Posterior cingulate gyrus (tissue), 11 donors: ENCODE measurements at regions not wholly inside any gene's neighbourhood (a gene's known extent, or its start where the extent isn't known, plus 50 kb on each side); places are given as distances from the start of the nearest gene placed in this dataset.

Source experiments
- DNase-seq, 10 donors: peaks; one replicate each; pipeline versions ENCODE4 v3.0.0 to v3.0.0-alpha.2; 2020 to 2021; ENCODE audit warnings: mixed read lengths in 3 of 10
- intact Hi-C: fragments of 100-400 bp; cut with DNase I; formaldehyde crosslinking; loops from one replicate; pipeline ENCODE4 v1.15.1; 2023

GRCh38 chr15:59953392-59953883 is 50.7 kb upstream of the FOXB1 start:
- intact Hi-C loops = no loop called here
- no peak for DNase-seq

- intact Hi-C loops = no loop called here
- no peak for DNase-seq
Observed at GRCh38 chr15:59952960-59953359, 51.2 kb upstream of the FOXB1 start.

- DNase-seq = no peak
- intact Hi-C loops = no loop called here
Observed at GRCh38 chr15:59950603-59951388, 53.3 kb upstream of the FOXB1 start.

DNA sequence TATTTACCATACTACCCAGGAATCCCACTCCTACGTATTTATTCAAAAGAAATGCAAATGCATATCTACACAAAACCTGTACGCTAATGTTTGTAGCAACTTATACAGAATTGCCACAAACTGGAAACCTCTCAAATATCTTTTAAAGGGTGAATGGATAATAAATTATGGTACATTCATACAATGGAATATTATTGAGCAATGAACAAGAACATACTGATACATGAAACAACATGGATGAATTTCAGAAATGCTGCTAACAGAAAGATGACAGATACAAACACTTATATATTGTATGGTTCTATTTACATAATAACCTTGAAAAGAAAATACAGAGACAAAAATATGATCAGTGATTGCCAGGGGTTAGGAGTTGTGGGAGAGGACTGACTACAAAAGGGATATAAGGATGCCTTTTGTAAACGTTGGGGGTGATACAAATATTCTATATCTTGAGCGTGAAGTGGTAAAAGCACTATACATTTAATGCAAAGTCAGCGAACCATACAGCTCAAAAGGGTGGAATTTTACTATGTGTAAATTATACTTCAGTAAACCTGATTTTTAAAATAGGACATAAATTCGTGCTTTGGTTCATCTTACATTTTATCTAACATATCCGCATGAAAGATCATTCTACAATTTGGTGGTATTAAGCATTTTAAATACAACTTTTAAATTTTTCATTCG is 55.0 kb upstream of the FOXB1 start:
- intact Hi-C loops = no loop called here
- no peak for DNase-seq

DNA sequence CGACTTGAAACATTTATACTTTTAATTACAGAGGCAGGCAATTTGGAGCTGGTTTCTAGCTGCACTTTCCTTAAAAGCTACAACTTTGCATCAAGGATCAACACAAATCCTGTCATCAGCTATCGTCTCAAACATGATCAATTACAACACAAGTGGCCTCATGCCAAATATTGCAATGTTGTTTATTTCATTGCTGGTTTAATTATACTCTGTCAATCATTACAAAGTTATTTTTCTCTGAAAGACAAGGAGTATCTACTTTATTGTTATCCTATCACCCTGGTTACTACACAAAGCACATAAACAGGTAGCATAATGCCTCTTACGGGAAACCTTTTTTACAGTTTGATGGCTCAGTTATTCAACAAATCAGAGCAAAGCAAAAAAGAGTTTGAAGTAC is 58.0 kb upstream of the FOXB1 start:
- intact Hi-C loops = no loop called here
- DNase-seq = no peak

DNA sequence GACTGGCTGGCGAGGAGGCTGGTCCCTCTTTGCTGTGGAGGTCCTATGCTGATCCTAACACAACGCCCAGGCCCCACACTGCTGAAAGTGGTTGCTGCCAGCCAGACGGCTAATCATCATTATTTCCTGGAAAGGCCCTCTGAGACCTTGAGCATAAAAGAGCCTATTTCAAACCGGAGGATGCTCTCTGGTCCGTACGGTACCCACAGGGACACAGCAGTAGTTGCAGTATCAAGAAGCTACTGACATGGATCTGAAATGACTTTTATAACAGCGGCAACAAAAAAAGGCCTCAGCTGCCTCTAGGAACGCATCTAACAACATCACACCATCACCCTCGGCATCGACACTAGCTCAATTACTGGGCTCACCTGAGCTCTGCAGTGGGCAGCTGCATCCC is 59.1 kb upstream of the FOXB1 start:
- intact Hi-C loops = no loop called here
- no peak for DNase-seq

DNA sequence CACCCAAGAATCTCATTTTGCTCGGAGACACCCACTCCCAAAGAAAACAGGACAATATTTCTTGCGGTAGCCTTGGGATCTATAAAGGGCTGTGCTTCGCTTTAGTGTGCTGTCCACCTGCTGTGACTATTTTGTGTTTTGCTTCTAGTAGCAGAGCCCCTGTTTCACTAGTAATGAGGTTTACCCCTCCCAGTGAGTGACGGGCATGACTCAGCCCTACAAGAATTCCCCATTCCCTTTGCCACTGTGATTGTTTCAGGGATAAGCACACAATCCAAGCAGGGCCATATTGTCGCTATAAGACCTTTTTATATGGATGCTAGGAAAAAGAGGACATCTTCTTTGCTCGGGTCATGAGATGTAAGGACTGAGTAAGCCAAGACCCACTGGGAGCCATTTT is 62.5 kb upstream of the FOXB1 start:
- intact Hi-C loops = no loop called here
- no peak for DNase-seq

- DNase-seq = no peak
- intact Hi-C loops = no loop called here
Observed at GRCh38 chr15:59940928-59941327, 63.2 kb upstream of the FOXB1 start.

- DNase-seq = no peak
- intact Hi-C loops = no loop called here
Observed at GRCh38 chr15:59940456-59940855, 63.7 kb upstream of the FOXB1 start.

- DNase-seq = no peak
Observed at GRCh38 chr15:59936741-59937140, 67.4 kb upstream of the FOXB1 start.

GRCh38 chr15:59933607-59934006 is 70.5 kb upstream of the FOXB1 start:
- no peak for DNase-seq
- intact Hi-C loops = no loop called here

More at GRCh38 chr15:59936741-59937140, 67.4 kb upstream of the FOXB1 start:
- intact Hi-C loops = no loop called here

DNA sequence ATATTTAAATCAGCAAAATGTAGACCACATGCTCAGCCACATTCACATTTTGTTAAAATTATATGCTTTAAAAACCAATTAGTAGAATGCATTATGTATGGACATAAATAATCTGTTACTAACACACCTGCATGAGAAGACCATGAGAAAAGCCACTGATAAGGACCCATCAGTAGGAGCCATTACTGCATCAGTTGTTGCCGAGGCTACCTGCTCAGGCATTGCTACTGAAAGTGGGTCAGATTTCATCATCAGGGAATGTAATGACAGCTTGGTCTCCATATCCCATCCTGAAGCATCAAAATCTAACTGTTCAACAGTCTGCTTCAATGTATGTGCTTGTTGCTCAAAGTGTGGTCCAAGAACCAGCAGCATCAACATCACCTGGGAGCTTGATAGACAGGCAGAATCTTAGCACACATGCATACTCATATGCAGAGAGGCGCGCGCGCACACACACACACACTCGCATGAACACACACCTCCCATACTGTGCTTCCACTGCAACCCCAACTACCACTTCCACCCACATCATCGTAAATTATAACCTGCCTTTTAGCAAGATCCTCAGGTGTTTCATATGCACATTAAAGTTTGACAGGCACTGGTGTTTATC is 72.4 kb upstream of the FOXB1 start:
- no peak for DNase-seq
- intact Hi-C loops = no loop called here

GRCh38 chr15:59924812-59925522 is 79.1 kb upstream of the FOXB1 start:
- DNase-seq = no peak
- intact Hi-C loops = no loop called here

- intact Hi-C loops = no loop called here
- DNase-seq = no peak
Observed at GRCh38 chr15:59924096-59924495, 80.0 kb upstream of the FOXB1 start.

GRCh38 chr15:59923508-59923907 is 80.6 kb upstream of the FOXB1 start:
- intact Hi-C loops = no loop called here
- DNase-seq = no peak

GRCh38 chr15:59918994-59919951 is 84.8 kb upstream of the FOXB1 start:
- no peak for DNase-seq
- intact Hi-C loops = no loop called here

GRCh38 chr15:59917504-59918157 is 86.5 kb upstream of the FOXB1 start:
- intact Hi-C loops = no loop called here
- peak in 5 of 10 donors; percentile 9 to 35 (median 18) for DNase-seq

- DNase-seq = no peak
- intact Hi-C loops = no loop called here
Observed at GRCh38 chr15:59906046-59906445, 98.1 kb upstream of the FOXB1 start.

- intact Hi-C loops = no loop called here
Observed at GRCh38 chr15:59905176-59905575, 98.9 kb upstream of the FOXB1 start.

More at GRCh38 chr15:59905176-59905575, 98.9 kb upstream of the FOXB1 start:
- no peak for DNase-seq
